ENCODE measurements at regions not wholly inside any gene's neighbourhood (a gene's known extent, or its start where the extent isn't known, plus 50 kb on each side); places are given as distances from the start of the nearest gene placed in this dataset.

DNA sequence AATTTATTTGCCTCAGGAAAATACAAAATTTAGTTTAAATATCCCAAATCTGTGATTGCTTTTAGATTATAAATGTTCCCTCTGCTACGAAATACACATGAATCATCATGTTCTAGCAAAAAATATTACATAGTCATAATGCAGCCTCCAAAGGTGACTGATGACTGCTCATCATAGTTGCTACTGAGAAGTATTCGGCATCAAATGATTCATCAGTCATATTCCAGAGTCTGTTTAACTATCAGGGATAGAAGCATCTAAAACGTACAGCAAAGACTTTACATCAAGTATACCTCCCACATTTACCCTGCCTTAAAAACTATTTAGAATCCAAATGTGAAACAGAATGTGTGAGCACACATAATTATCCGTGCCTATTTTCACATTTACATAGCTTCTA lies 626.0 kb downstream of the CDH26 start:
- intact Hi-C loops (cut with micrococcal nuclease) = no loop called here
- no peak overlapping the region for H3K27ac Mint-ChIP-seq
- DNase-seq = no peak
- H3K4me1 Mint-ChIP-seq = no peaks in the 10 kb centered on the region
- H3K36me3 Mint-ChIP-seq (ENCODE audit: low read depth) = no peaks in the 10 kb centered on the region
- no peak overlapping the region for H3K4me3 Mint-ChIP-seq
- H3K27me3 Mint-ChIP-seq = no peaks in the 10 kb centered on the region
- H3K9me3 Mint-ChIP-seq = no peaks in the 10 kb centered on the region

DNA sequence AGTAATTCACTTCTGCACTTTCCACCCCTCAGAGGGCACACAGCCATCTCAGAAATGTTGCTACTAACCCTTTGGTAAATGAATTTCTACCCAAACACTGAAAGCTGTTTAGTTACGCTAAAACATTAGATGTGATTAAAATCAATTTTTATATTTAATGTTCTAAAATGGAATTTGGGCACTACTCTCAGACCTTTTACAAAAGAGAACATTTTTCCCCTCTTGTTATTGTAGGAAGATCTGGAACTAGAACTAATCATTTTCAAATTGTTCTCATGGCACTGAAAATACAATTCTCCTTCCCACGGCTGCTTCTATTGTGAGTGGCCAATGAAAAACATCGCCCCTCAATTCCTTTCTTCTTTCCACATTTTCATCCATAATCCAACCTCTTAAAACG lies 627.4 kb downstream of the CDH26 start:
- no peaks in the 10 kb centered on the region for H3K4me1 Mint-ChIP-seq
- intact Hi-C loops (cut with micrococcal nuclease) = no loop called here
- no peak overlapping the region for H3K4me3 Mint-ChIP-seq
- no peak overlapping the region for H3K27ac Mint-ChIP-seq
- H3K27me3 Mint-ChIP-seq = no peaks in the 10 kb centered on the region
- no peaks in the 10 kb centered on the region for H3K9me3 Mint-ChIP-seq
- no peak for DNase-seq
- no peaks in the 10 kb centered on the region for H3K36me3 Mint-ChIP-seq (ENCODE audit: low read depth)

DNA sequence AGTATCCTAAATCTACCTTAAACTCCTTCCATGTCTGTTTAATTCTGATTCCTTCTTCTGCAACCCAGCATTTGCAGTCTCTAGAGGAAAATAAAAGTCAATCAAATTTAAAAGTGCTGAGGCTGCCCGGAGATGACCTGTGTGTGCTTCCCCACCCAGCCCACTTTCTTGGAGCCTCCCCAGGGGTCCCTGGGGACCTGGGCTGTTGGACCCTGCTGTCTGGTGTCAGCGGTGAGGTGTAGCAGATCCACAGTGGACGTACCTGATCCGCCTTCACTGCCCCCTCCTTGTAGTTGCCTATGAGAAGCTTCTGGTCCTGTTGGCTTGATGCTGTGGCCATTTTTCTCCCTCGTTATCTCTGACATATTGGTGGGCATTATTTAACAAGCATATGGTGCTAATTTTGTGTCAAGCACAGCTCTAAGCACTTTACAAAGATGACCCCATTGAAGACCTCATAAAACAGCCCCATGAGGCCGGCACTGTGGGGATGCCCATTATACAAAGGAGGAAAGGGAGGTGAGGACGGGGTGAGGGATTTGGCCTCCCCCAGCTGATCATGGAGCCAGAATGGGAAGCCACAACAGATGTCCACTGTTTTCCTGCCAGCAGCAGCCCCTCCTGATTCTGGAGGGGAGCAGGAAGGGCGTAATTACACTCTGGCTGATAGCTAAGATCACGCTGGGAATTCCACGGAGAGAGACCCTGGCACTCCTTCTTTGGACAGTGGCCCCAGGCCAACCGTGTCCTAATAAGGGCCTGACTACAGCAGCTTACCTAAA lies 628.2 kb downstream of the CDH26 start:
- intact Hi-C loops (cut with micrococcal nuclease) = no loop called here
- Mint-ChIP-seq H3K27ac (no peak overlapping the region), H3K27me3 (no peaks in the 10 kb centered on the region), H3K36me3 (ENCODE audit: low read depth) (no peaks in the 10 kb centered on the region), H3K4me3 (no peak overlapping the region), H3K4me1 (no peaks in the 10 kb centered on the region), H3K9me3 (no peaks in the 10 kb centered on the region)
- no peak for DNase-seq

DNA sequence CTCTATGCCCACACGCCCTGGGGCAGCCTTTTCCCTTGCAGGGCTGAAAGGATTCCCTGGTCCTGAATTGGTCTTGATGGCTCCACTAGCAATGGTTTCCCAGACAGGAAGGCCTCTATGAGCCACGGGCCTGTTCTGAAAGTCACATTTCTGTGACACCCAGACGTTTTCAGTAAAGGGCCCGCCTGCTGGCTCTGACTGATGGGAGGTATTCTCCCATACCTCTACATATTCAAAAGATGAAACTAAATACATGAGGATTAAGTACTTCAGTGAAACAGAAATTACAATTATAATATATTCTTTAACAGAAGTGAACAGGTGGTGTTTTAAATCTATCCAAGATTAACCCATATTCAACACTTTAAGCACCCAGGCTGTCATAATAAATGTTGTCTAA lies 629.8 kb downstream of the CDH26 start:
- Mint-ChIP-seq H3K4me1 (no peaks in the 10 kb centered on the region), H3K4me3 (no peak overlapping the region), H3K27me3 (no peaks in the 10 kb centered on the region), H3K27ac (no peak overlapping the region), H3K9me3 (no peaks in the 10 kb centered on the region), H3K36me3 (ENCODE audit: low read depth) (no peaks in the 10 kb centered on the region)
- intact Hi-C loops (cut with micrococcal nuclease) = no loop called here
- DNase-seq = no peak

DNA sequence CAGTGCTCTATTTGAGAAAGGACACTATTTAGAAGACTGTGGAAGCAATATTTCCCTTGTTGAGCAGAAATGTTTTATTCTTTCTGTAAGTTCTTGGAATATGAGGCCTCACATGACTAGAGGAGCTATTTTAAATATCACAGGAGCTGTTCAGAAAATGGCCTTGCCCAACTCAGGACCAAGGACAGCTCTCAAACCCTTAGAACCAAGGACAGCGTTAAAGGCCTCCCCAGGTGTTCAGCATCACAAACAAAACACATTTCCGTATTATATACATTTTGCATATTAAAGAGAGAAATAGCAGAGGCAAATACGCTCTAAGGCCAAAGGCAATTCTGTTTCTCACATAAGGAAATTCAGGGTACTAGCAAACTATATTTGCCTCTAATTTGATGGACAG lies 631.4 kb downstream of the CDH26 start:
- Mint-ChIP-seq H3K4me1 (no peaks in the 10 kb centered on the region), H3K9me3 (no peaks in the 10 kb centered on the region), H3K4me3 (no peak overlapping the region), H3K27me3 (no peaks in the 10 kb centered on the region), H3K36me3 (ENCODE audit: low read depth) (no peaks in the 10 kb centered on the region), H3K27ac (no peak overlapping the region)
- DNase-seq = peak; percentile 57
- intact Hi-C loops (cut with micrococcal nuclease) = no loop called here

DNA sequence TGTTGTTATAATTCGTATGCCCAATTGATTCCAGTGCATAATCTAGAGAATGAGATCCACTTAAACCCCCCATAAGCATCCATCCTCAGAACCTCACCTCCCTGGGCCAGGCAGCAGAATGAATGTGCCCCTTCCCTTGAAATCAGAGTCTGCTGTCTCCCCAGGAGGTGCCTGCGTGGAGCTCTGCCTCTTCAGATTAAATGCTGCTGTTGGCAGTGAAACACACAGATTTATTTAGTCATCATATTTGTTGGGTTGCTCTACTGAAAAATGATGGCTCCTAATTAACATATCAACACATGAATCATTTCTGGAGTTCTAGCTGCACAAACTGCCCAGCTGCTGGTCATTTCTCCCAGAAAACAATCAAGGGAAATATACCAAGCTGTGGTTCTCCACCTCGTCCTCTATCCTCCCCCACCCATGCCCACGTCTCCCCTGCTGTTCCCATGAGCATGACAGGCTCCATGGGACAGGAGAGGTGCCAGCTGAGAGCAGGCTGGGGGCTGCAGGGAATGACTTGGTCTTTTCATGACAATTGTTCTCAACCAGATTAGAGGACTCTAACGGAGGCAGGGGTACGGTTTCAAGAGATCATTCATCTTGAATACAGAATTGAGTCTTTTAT lies 633.1 kb downstream of the CDH26 start:
- Mint-ChIP-seq H3K9me3 (no peaks in the 10 kb centered on the region), H3K27ac (no peak overlapping the region), H3K27me3 (no peaks in the 10 kb centered on the region), H3K36me3 (ENCODE audit: low read depth) (no peaks in the 10 kb centered on the region), H3K4me1 (no peaks in the 10 kb centered on the region), H3K4me3 (no peak overlapping the region)
- DNase-seq = no peak
- intact Hi-C loops (cut with micrococcal nuclease) = no loop called here

DNA sequence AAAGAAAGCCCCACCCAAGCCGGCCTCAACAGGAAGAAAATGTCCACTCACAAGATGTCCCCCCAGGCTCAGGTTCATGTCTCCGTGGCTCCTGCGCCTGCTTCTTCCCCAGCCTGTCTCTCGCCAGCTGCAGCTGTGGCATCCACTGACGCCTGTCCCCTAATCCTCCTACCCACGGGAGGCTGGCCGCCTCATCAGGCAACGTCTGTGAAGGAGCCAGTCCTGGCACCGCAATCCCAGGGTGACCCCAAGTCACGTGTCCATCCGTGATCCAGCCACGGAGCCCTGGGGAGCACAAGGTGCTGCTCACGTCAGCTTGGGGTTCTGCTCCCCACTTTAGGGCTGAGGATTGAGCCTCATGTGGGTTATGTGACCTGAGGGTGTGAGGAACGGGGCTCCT lies 640.3 kb downstream of the CDH26 start:
- no peak for DNase-seq
- Mint-ChIP-seq H3K9me3 (no peaks in the 10 kb centered on the region), H3K27ac (no peak overlapping the region), H3K4me1 (no peaks in the 10 kb centered on the region), H3K4me3 (no peak overlapping the region), H3K27me3 (no peaks in the 10 kb centered on the region), H3K36me3 (ENCODE audit: low read depth) (no peaks in the 10 kb centered on the region)
- intact Hi-C loops (cut with micrococcal nuclease) = no loop called here

DNA sequence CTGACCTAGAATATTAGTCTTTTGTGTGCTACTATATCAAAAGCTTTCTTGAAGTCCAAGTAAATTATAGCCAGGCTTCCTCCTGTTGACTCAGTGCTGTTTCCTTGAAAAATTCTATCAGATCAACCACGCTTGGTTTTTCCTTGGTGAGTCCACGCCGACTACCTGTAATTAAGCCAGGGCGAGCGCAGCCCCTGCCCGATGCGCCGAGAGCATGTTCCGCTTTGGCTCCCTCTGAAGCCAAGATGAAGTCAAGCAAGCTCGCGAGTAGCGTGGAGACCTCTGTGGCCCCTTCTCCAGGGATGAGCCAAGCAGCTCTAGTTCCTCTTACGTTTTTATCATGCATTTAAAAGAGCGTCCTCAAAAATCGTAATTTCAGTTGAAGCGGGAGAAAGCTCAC lies 641.2 kb downstream of the CDH26 start:
- intact Hi-C loops (cut with micrococcal nuclease) = no loop called here
- Mint-ChIP-seq H3K4me3 (no peak overlapping the region), H3K27ac (no peak overlapping the region), H3K9me3 (no peaks in the 10 kb centered on the region), H3K4me1 (no peaks in the 10 kb centered on the region), H3K27me3 (no peaks in the 10 kb centered on the region), H3K36me3 (ENCODE audit: low read depth) (no peaks in the 10 kb centered on the region)
- DNase-seq = no peak

DNA sequence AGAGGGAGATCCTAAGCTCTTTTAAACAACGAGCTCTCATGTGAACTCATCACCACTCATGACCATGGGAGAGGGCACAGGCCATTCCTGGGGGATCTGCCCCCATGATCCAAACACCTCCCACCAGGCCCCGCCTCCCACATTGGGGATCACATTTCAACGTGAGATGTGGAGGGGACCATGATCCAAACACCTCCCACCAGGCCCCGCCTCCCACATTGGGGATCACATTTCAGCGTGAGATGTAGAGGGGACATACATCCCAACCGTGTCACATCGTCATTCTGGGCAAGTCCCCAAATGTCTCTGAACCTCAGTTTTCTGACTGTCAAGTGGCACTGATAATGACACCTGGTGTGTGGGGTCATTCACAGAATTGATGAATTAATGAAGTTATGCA lies 641.8 kb downstream of the CDH26 start:
- no peaks in the 10 kb centered on the region for H3K4me1 Mint-ChIP-seq
- no peaks in the 10 kb centered on the region for H3K36me3 Mint-ChIP-seq (ENCODE audit: low read depth)
- intact Hi-C loops (cut with micrococcal nuclease) = no loop called here
- DNase-seq = no peak
- H3K27me3 Mint-ChIP-seq = no peaks in the 10 kb centered on the region
- H3K27ac Mint-ChIP-seq = no peak overlapping the region
- H3K9me3 Mint-ChIP-seq = no peaks in the 10 kb centered on the region
- H3K4me3 Mint-ChIP-seq = no peak overlapping the region

DNA sequence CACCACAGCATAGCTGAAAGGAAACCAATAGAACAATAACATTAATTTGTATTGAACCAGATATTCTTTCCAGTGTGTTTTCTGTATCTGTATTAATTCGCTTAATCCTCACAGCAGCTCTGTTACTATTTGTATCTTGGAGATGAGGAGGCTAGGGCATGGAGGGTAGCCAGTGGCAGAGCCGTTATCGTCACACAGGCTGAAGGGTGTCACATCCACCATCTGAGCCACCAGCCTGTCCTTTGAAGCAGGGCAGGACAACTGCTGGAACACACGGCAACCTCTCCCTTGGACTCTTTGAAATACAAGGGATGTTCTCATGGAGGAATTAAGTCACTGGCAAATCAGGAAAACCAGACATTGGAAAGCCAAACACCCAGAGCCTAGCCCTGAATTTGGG lies 628.0 kb upstream of the CDH4 start:
- H3K27me3 Mint-ChIP-seq = no peaks in the 10 kb centered on the region
- intact Hi-C loops (cut with micrococcal nuclease) = no loop called here
- H3K27ac Mint-ChIP-seq = no peak overlapping the region
- DNase-seq = no peak
- no peak overlapping the region for H3K4me3 Mint-ChIP-seq
- no peaks in the 10 kb centered on the region for H3K36me3 Mint-ChIP-seq (ENCODE audit: low read depth)
- H3K4me1 Mint-ChIP-seq = no peaks in the 10 kb centered on the region
- no peaks in the 10 kb centered on the region for H3K9me3 Mint-ChIP-seq

DNA sequence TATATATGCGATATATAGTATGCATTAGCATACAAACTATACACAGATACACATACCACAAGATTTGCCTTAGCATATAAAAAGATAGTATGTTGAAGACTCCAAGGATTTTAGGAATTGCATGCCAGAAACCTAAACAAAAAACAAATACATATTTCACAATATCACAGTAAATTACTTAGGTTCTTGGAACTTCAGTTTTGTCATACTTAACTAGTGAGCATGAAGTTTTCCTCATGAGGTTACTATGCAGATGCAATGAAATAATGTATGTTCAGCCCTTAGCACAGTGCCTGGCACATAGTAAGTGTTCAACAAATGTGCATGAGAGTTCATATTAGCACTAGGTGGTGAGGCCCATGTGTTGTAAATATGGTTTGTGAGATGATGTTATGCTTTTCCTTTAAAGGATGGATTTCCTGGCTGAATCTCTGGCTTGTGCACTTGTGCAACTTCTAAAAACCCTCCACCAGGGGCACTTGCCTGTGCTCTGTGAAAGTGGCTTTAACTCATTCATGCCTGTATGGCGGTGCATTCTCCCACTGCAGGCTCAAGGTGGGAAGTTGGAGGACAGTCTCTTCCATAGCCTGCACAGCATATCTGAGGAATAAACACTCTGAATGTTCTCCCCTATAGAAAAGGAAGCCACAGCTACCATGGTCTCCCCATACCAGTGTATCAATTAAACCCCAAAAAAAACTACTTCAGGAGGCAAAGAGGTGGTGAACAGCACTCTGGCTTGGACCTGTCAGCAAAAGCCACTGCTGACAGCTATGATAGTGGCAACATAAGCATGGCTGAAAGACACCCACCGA lies 624.1 kb upstream of the CDH4 start:
- intact Hi-C loops (cut with micrococcal nuclease) = no loop called here
- no peak overlapping the region for H3K27ac Mint-ChIP-seq

DNA sequence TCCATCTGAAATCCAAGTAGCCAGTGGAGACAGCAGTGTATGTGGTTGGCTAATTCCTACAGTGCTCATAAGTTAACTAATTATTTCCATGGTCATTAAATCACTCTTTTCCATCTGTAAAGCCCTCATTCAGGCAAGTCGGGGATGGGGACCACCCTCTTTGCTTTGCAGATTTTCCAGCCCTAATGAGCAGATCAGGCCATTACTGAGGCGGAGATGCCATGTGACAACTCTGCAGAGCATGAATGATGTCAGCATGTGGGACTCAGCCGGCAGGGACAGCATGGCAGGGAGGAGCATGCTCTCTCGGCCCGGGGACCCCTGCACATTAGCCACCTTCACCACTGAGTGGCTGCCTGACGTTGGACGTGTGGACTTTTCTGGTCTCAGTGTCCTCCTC lies 623.3 kb upstream of the CDH4 start:
- intact Hi-C loops (cut with micrococcal nuclease) = no loop called here
- H3K9me3 Mint-ChIP-seq = no peaks in the 10 kb centered on the region
- H3K4me1 Mint-ChIP-seq = no peaks in the 10 kb centered on the region
- no peaks in the 10 kb centered on the region for H3K36me3 Mint-ChIP-seq (ENCODE audit: low read depth)
- no peaks in the 10 kb centered on the region for H3K27me3 Mint-ChIP-seq
- no peak overlapping the region for H3K4me3 Mint-ChIP-seq
- H3K27ac Mint-ChIP-seq = no peak overlapping the region
- DNase-seq = no peak

More for the DNA sequence above, 624.1 kb upstream of the CDH4 start:
- H3K27me3 Mint-ChIP-seq = no peaks in the 10 kb centered on the region
- no peaks in the 10 kb centered on the region for H3K9me3 Mint-ChIP-seq
- H3K4me1 Mint-ChIP-seq = no peaks in the 10 kb centered on the region
- DNase-seq = no peak
- H3K4me3 Mint-ChIP-seq = no peak overlapping the region
- no peaks in the 10 kb centered on the region for H3K36me3 Mint-ChIP-seq (ENCODE audit: low read depth)

DNA sequence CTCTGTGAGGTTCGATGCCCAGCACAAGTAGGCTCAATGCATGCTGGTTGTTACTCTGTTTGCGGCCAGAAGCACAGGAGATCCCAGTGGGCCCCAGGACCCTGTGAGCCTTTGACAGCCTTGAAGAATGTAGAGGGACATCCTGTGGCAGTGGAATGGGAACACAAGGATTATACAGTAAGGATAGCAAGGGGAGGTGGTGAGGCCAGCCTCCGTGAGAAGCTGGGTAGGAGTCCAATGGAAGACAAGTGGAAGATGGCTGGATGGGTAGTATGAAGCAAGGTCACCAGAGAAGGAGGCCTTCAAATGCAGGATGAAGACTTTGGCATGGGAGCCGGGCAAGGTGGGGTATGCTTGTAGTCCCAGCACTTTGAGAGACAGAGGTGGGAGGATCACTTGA lies 622.9 kb upstream of the CDH4 start:
- intact Hi-C loops (cut with micrococcal nuclease) = no loop called here
- DNase-seq = no peak
- Mint-ChIP-seq H3K36me3 (ENCODE audit: low read depth) (no peaks in the 10 kb centered on the region), H3K9me3 (no peaks in the 10 kb centered on the region), H3K4me1 (no peaks in the 10 kb centered on the region), H3K27ac (no peak overlapping the region), H3K4me3 (no peak overlapping the region), H3K27me3 (no peaks in the 10 kb centered on the region)

DNA sequence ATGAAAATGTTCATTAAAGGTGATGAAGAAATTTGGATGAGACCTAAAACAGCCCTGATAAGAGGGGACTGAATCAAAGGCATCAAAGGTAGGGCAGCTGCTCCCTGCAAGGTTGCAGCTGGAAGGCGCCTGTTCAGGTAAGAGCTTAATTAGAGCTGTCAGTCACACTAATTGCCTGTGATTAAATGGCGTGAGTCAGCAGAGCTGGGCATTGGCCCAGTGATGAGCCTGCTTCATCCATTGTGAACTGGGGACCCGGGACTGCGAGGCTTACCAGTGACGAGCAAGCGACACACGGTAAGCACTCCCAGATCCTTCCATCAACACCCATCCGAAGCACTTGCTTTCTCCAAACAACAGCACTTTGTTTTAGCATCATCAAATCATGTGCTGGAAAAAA lies 621.5 kb upstream of the CDH4 start:
- Mint-ChIP-seq H3K4me1 (no peaks in the 10 kb centered on the region), H3K4me3 (no peak overlapping the region), H3K27ac (no peak overlapping the region), H3K36me3 (ENCODE audit: low read depth) (no peaks in the 10 kb centered on the region), H3K9me3 (no peaks in the 10 kb centered on the region), H3K27me3 (no peaks in the 10 kb centered on the region)
- intact Hi-C loops (cut with micrococcal nuclease) = no loop called here
- DNase-seq = no peak
